Fibroblast of skin of left quadriceps (primary cell): ENCODE measurements at regions not wholly inside any gene's neighbourhood (a gene's known extent, or its start where the extent isn't known, plus 50 kb on each side); places are given as distances from the start of the nearest gene placed in this dataset.
"Not testable (repeated sequence)": the region's sequence is repeated elsewhere in the genome, so short reads cannot be mapped to it uniquely, and the experiment has no call there.

Experiments used
- DNase-seq, 2 experiments: peaks; one replicate each; pipeline ENCODE4 v3.0.0-alpha.2; 2013; ENCODE audit warnings: low read depth in 2 of 2

DNA sequence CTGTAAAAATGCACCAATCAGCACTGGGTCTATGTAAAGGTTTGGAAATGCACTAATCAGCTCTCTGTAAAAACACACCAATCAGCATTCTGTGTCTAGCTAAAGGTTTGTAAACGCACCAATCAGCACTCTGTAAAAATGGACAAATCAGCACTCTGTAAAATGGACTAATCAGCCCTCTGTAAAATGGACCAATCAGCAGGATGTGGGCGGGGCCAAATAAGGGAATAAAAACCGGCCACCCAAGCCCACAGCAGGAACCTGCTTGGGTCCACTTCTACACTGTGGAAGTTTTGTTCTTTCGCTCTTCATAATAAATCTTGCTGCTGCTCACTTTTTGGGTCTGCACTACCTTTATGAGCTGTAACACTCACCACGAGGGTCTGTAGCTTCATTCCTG is 101.0 kb downstream of the SMC2 start:
- not testable (repeated sequence) for DNase-seq

DNA sequence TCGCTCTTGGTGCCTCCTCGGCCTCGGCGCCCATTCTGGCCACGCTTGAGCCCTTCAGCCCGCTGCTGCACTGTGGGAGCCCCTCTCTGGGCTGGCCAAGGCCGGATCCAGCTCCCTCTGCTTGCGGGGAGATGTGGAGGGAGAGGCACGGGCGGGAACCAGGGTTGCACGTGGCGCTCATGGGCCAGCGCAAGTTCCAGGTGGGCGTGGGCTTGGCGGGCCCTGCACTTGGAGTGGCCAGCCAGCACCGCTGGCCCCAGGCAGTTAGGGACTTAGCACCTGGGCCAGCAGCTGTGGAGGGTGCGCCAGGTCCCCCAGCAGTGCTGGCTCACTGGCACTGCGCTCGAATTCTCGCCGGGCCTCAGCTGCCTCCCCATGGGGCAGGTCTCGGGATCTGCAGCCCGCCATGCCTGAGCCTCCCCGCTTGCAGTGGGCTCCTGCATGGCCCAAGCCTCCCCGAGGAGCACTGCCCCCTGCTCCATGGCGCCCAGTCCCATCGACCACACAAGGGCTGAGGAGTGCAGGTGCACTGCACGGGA is 106.4 kb downstream of the SMC2 start:
- DNase-seq: no peak

DNA sequence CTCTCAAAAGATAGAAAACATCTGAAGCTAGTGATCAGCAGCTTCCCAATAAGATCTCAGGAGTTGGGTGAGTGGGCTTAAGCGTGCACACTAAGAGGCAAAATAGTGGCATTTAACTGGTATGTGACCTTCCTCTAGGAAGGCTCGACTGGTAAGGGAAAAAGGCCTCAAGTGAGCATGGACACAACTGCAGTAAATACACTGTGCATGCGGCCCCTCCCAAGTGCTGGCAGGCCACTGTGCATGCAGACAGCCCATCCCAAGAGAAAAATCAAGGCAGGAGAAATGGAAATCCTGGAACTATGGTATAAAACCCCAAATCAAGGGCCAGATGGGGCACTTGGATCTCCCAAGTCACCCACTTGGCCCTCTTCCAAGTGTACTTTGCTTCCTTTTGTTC is 112.7 kb downstream of the SMC2 start:
- DNase-seq: no peak

- DNase-seq: no peak
Observed at GRCh38 chr9:104209387-104209786, 115.3 kb downstream of the SMC2 start.

DNA sequence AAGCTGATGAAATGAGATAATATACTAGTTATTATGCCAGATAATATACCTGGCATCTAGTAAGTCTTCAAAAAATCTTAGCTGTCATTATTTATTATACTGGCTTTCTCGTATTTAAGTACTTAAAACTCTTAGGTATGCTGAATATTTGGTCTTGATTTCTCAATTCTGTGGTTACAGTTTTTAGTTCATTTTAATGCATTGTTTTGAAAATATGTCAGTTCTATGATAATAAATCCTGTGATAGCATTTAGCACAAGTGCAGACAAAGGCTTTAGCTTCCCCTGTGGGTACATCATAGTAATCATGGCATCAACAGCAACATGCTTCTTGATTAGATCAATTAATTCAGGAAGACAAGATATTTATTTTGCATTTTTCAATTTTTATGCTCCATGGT is 133.0 kb downstream of the SMC2 start:
- peak; percentile 14 to 19 for DNase-seq

DNA sequence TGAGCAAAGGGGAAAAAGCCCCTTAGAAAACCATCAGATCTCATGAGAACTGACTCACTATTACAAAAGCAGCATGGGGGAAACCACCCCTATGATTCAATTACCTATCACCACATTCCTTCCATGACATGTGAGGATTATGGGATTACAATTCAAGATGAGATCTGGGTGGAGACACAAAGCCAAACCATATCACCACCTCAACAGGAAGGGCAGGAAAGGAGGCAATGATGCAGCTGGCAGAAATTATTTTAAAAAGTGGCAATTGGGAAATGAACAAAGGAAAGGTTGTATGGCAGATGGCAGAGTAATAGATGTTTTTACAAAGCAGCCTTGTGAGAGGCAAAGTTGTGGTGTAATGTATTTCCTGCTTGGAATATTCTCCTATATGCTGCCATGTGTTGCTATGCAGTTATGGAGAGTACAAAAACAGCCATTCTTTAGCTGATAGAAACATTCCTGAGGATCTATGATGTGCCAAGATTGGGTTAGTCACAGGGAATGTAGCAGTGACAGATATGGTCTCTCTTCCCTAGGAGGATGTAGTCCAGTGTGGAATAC is 138.8 kb downstream of the SMC2 start:
- peak; percentile 23 to 26 for DNase-seq

DNA sequence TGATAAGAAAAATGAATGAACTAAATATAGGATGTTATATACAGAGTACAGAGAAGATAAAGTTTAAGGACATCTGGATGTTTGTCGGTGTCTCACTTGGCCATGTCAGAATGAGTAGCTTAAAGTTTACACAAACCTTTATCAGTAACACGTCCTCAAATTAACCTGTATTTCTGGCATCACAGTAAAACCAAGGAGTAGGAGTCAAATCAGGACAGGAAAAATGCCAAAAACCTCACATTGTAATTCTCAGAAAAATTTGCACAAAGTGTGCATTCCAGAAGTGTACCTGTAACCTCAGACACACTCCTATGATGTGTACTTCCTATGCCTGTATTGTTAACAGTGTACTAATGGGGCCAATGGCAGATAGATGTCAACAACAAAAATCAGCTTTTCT is 139.3 kb downstream of the SMC2 start:
- DNase-seq: no peak

DNA sequence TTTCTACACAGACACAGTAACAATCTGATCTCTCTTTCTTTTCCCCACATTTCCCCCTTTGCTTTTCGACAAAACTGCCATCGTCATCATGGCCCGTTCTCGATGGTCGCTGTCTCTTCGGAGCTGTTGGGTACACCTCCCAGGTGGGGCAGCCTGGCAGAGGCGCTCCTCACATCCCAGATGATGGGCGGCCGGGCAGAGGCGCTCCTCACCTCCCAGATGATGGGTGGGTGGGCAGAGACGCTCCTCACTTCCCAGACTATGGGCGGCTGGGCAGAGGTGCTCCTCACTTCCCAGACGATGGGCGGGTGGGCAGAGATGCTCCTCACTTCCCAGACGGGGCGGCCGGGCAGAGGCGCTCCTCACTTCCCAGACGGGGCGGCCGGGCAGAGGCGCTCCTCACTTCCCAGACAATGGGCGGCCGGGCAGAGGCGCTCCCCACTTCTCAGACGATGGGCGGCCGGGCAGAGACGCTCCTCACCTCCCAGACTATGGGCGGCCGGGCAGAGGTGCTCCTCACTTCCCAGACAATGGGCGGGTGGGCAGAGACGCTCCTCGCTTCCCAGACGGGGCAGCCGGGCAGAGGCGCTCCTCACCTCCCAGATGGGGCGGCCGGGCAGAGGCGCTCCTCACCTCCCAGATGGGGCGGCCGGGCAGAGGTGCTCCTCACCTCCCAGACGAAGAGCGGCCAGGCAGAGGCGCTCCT is 140.7 kb downstream of the SMC2 start:
- DNase-seq: not testable (repeated sequence)

- not testable (repeated sequence) for DNase-seq
Observed at GRCh38 chr9:104235347-104236120, 141.4 kb downstream of the SMC2 start.

GRCh38 chr9:104238668-104239067 is 144.6 kb downstream of the SMC2 start:
- DNase-seq: no peak

GRCh38 chr9:104240890-104241289 is 146.8 kb downstream of the SMC2 start:
- DNase-seq: no peak

GRCh38 chr9:104245925-104246324 is 151.8 kb downstream of the SMC2 start:
- DNase-seq: no peak

DNA sequence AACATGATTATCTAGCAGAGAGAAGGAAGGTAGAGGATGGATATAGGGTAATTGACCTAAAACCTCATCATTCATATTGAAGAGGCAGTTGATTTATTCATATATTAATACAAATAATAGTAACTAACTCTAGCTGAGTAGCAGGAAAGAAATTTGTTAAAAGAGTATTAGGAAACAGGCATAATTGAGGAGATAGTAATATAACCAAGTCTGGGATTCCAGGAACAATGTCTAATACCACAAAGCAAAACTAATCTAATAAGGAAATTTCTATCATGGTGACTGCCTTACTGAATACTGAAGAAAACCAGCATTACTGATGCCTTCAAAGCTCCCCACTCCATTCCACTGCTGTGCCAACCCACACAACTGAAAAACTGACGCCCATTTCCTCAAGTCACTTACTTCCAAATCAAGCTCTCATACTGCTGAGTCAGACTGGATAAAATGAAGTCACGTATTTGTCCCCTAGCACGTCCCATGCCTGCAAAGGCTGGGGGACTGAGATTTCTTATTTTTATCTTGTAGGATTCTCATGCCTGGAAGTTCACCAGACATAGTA is 153.9 kb downstream of the SMC2 start:
- no peak for DNase-seq

DNA sequence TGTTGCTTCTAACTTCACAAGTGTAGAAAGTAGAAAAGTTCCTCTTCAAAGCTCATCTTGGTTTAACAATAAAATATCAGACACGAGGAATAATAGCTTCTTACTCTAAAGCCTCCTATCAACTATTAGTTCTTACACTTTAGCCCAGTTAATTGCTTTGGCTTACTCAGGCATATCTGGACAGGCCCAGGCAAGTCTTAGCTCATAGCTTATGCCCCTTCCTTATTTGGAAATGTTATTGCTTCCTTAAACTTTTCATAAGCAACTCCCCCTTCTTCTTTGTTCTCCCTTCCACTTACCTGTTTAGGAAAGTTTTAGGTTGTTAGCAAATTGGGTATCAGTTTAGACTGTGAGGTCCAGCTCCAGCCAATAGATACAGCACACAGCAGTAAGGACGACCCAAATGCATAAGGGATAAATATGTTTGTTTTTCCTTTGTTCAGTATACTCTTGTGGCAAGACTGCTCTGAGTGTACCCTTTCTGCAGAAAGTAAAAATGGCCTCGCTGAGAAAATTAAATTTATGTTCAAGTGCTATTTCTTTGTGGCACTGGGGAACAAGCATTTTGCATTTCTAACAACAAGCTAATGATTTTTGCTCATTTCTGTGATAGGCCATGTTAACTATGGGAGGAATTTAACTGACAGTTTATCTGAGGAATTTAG is 162.1 kb downstream of the SMC2 start:
- DNase-seq: no peak

- DNase-seq: no peak
Observed at GRCh38 chr9:104256696-104257062, 162.6 kb downstream of the SMC2 start.

- DNase-seq: no peak
Observed at GRCh38 chr9:104258296-104259011, 164.3 kb downstream of the SMC2 start.

- no peak for DNase-seq
Observed at GRCh38 chr9:104260004-104260403, 165.9 kb downstream of the SMC2 start.

DNA sequence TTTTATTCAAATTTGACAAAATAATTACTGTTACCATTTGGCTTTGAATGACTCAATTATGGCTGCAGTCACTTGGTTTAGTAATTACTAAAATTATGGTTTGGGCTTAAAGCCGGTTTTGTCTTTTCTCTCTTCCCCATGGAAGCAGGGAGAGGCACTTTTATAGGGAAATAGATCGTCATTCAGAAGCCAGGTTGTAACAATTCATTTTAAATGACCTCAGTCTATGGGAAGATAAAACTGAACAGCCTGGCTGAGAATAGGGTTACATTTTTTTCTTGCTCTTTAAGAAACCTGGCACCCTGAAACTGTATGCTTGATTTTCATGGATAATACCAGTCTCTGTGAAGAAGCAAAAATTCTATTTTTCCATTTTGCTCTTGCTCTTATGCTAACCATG is 169.8 kb downstream of the SMC2 start:
- no peak for DNase-seq

- no peak for DNase-seq
Observed at GRCh38 chr9:104264431-104264830, 170.3 kb downstream of the SMC2 start.

DNA sequence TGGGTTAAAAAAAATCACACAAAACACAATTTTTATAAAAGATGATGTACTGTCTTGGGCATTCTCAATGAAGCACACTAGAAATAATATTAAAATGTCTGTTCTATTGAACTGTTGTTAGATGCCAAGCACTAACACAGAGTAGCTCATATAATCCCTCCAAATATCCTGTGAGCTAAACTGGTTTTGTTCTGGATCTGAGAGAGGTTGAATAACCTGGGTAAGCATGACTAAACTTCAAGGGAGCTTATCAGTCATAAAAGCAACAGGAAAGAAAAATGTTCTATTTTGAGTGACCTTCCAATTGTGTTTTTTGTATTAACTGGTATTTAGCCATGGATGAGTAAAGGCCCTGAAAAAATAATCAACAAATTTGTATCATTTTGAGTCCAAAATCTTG is 175.3 kb downstream of the SMC2 start:
- DNase-seq: no peak
